Astrocyte of the hippocampus (primary cell): ENCODE measurements at regions not wholly inside any gene's neighbourhood (a gene's known extent, or its start where the extent isn't known, plus 50 kb on each side); places are given as distances from the start of the nearest gene placed in this dataset.

ENCODE experiments used
- DNase-seq: peaks from one replicate; pipeline ENCODE4 v3.0.0; 2011; ENCODE audit warnings: low read depth, low spot score

GRCh38 chr15:46543626-46544025 is 908.8 kb downstream of the SQOR start:
- DNase-seq, result no peak

GRCh38 chr15:46548989-46549388 is 914.2 kb downstream of the SQOR start:
- no peak for DNase-seq

- no peak for DNase-seq
Measured at GRCh38 chr15:46552316-46552715, 917.5 kb downstream of the SQOR start.

- DNase-seq, result no peak
Measured at GRCh38 chr15:46555547-46555946, 920.7 kb downstream of the SQOR start.

- DNase-seq, result no peak
Measured at GRCh38 chr15:46556010-46556409, 921.2 kb downstream of the SQOR start.

GRCh38 chr15:46556559-46557379 is 921.9 kb downstream of the SQOR start:
- no peak for DNase-seq

GRCh38 chr15:46567968-46568367 is 933.1 kb downstream of the SQOR start:
- DNase-seq, result no peak

- no peak for DNase-seq
Measured at GRCh38 chr15:46569781-46570180, 935.0 kb downstream of the SQOR start.

GRCh38 chr15:46576646-46577395 is 942.0 kb downstream of the SQOR start:
- DNase-seq, result no peak

GRCh38 chr15:46577767-46578166 is 942.9 kb downstream of the SQOR start:
- no peak for DNase-seq

- no peak for DNase-seq
Measured at GRCh38 chr15:46580487-46580886, 945.7 kb downstream of the SQOR start.

- no peak for DNase-seq
Measured at GRCh38 chr15:46580924-46581323, 946.1 kb downstream of the SQOR start.

GRCh38 chr15:46589088-46589487 is 954.3 kb downstream of the SQOR start:
- no peak for DNase-seq

GRCh38 chr15:46591462-46591861 is 956.6 kb downstream of the SQOR start:
- no peak for DNase-seq

GRCh38 chr15:46595016-46595415 is 960.2 kb downstream of the SQOR start:
- no peak for DNase-seq

GRCh38 chr15:46607077-46607476 is 972.2 kb downstream of the SQOR start:
- no peak for DNase-seq

GRCh38 chr15:46616033-46616432 is 981.2 kb downstream of the SQOR start:
- DNase-seq, result no peak

- no peak for DNase-seq
Measured at GRCh38 chr15:46617507-46617906, 982.7 kb downstream of the SQOR start.

- no peak for DNase-seq
Measured at GRCh38 chr15:46618984-46619383, 984.2 kb downstream of the SQOR start.

- DNase-seq, result no peak
Measured at GRCh38 chr15:46620392-46621013, 985.7 kb downstream of the SQOR start.

GRCh38 chr15:46622851-46623250 is 988.0 kb downstream of the SQOR start:
- no peak for DNase-seq

- DNase-seq, result no peak
Measured at GRCh38 chr15:46636206-46636605, 1001.4 kb downstream of the SQOR start.
